B cell (primary cell): ENCODE measurements at regions not wholly inside any gene's neighbourhood (a gene's known extent, or its start where the extent isn't known, plus 50 kb on each side); places are given as distances from the start of the nearest gene placed in this dataset.

ENCODE experiments used
- ATAC-seq: fragments of 200-7000 bp; cut with Tn5 transposase; one replicate; pipeline ENCODE4 v1.10.0; 2021; ENCODE audit warnings: low read depth, mild to moderate bottlenecking, moderate number of reproducible peaks, moderate library complexity
- CTCF ChIA-PET: fragments of 350-600 bp; sonication (Branson Sonifier 250); formaldehyde crosslinking; loops from one replicate; lab custom pipeline; 2021; ENCODE audit warnings: antibody characterized with exemption, inconsistent platforms; lab: Charles Lee
- POLR2A ChIA-PET: fragments of 350-600 bp; sonication (Branson Sonifier 250); formaldehyde crosslinking; loops from one replicate; lab custom pipeline; 2021; ENCODE audit warnings: antibody characterized with exemption; lab: Charles Lee
- DNase-seq: peaks from one replicate; pipeline ENCODE4 v3.0.0; 2013
- H2AFZ ChIP-seq: 2 replicates; pipeline ENCODE4 v1.6.1; 2012; ENCODE audit warnings: mild to moderate bottlenecking, low read depth, low read length; ENCODE audit not compliant: insufficient read depth, poor library complexity, severe bottlenecking
- H3K27ac ChIP-seq, 2 donors: 1 replicate in 1 of 2; 2 replicates in 1 of 2; pipeline ENCODE4 v1.5.1; 2012 to 2013; ENCODE audit warnings: low read length in 2 of 2, mild to moderate bottlenecking in 2 of 2, moderate library complexity in 1 of 2
- H3K27me3 ChIP-seq, 4 experiments: fragments of 200-600 bp in 1 of 4; sonication (generic) in 1 of 4; replicated peaks in 1 of 4; 1 replicate in 2 of 4; 2 replicates in 2 of 4; pipeline versions ENCODE4 v1.6.1 to v1.7.0; 2013 to 2016; ENCODE audit warnings: low read length in 3 of 4, mild to moderate bottlenecking in 2 of 4, mixed read lengths in 1 of 4, moderate library complexity in 1 of 4; ENCODE audit not compliant: insufficient read depth in 4 of 4, control insufficient read depth in 3 of 4; ENCODE audit errors: control extremely low read depth in 1 of 4
- H3K36me3 ChIP-seq, 2 experiments: replicated peaks in 1 of 2; 1 replicate in 1 of 2; 2 replicates in 1 of 2; pipeline versions ENCODE4 v1.6.1 to v1.7.1; 2013; ENCODE audit warnings: low read length in 1 of 2; ENCODE audit not compliant: insufficient read depth in 2 of 2, control insufficient read depth in 1 of 2; ENCODE audit errors: control extremely low read depth in 1 of 2, extremely low read depth in 1 of 2
- H3K4me1 ChIP-seq, 2 donors: fragments of 200-600 bp in 1 of 2; sonication (generic) in 1 of 2; 1 replicate in 1 of 2; 2 replicates in 1 of 2; pipeline versions ENCODE4 v1.5.1 to v1.6.1; 2013 to 2017; ENCODE audit warnings: low read length in 2 of 2; ENCODE audit not compliant: control insufficient read depth in 2 of 2, insufficient read depth in 2 of 2
- H3K4me2 ChIP-seq: replicated peaks from 2 replicates; pipeline ENCODE3; 2012; ENCODE audit warnings: mild to moderate bottlenecking, low read depth, low read length; ENCODE audit not compliant: poor library complexity, severe bottlenecking
- H3K4me3 ChIP-seq, 5 experiments: fragments of 200-600 bp in 1 of 5; sonication (generic) in 1 of 5; 1 replicate in 3 of 5; 2 replicates in 2 of 5; pipeline versions ENCODE4 v1.5.1 to v1.7.0; 2011 to 2016; ENCODE audit warnings: low read length in 4 of 5, mild to moderate bottlenecking in 4 of 5, low read depth in 2 of 5, control low read depth in 1 of 5, moderate library complexity in 1 of 5; ENCODE audit not compliant: insufficient read depth in 1 of 5; ENCODE audit errors: control extremely low read depth in 1 of 5, extremely low read depth in 1 of 5
- H3K79me2 ChIP-seq: fragments of 200-600 bp; sonication (generic); one replicate; pipeline ENCODE4 v1.6.0; 2016; ENCODE audit warnings: low read length; ENCODE audit not compliant: control insufficient read depth, insufficient read depth
- H3K9ac ChIP-seq: fragments of 200-600 bp; sonication (generic); 2 replicates; pipeline ENCODE4 v1.6.1; 2017; ENCODE audit warnings: mild to moderate bottlenecking, low read length, moderate library complexity
- H3K9me3 ChIP-seq, 3 donors: one replicate each; pipeline versions ENCODE4 v1.6.1 to v1.7.1; 2013; ENCODE audit warnings: low read length in 2 of 3; ENCODE audit not compliant: control insufficient read depth in 2 of 3, insufficient read depth in 1 of 3; ENCODE audit errors: control extremely low read depth in 1 of 3
- H4K20me1 ChIP-seq: 2 replicates; pipeline ENCODE4 v1.6.0; 2012; ENCODE audit warnings: mild to moderate bottlenecking, low read length; ENCODE audit not compliant: insufficient read depth, control insufficient read depth, poor library complexity, severe bottlenecking
- H3K27ac Mint-ChIP-seq: one replicate; pipeline ENCODE4 v1.8.0; 2021; ENCODE audit warnings: mixed read lengths
- H3K27me3 Mint-ChIP-seq: one replicate; pipeline ENCODE4 v1.8.0; 2021; ENCODE audit warnings: mixed read lengths
- H3K4me1 Mint-ChIP-seq: one replicate; pipeline ENCODE4 v1.8.0; 2021; ENCODE audit warnings: mixed read lengths
- H3K4me3 Mint-ChIP-seq: one replicate; pipeline ENCODE4 v1.8.0; 2021; ENCODE audit warnings: mixed read lengths
- H3K9me3 Mint-ChIP-seq: one replicate; pipeline ENCODE4 v1.8.0; 2022; ENCODE audit warnings: mixed read lengths; ENCODE audit not compliant: insufficient read depth
- EZH2 ChIP-seq: IDR thresholded peaks from 2 replicates; pipeline ENCODE4 v1.6.1; 2012; ENCODE audit warnings: borderline replicate concordance, low read depth, mild to moderate bottlenecking, moderate library complexity, low read length; ENCODE audit not compliant: insufficient read depth, poor library complexity, severe bottlenecking
- WGBS: methylation state at CpG from one replicate; pipeline ENCODE4 v1.1.5; 2013; ENCODE audit warnings: missing lambda C conversion rate; ENCODE audit not compliant: insufficient coverage; 5-methylcytosine and 5-hydroxymethylcytosine counted together
- intact Hi-C: fragments of 100-400 bp; cut with micrococcal nuclease; formaldehyde crosslinking; loops from one replicate; pipeline ENCODE4 v1.10.0; 2022
- TF ChIP-seq, protein P1 (sequence below): fragments of 200-600 bp; IDR thresholded peaks from one replicate; pipeline ENCODE4 v1.8.0; 2022; ENCODE audit warnings: antibody characterized with exemption, mild to moderate bottlenecking

DNA sequence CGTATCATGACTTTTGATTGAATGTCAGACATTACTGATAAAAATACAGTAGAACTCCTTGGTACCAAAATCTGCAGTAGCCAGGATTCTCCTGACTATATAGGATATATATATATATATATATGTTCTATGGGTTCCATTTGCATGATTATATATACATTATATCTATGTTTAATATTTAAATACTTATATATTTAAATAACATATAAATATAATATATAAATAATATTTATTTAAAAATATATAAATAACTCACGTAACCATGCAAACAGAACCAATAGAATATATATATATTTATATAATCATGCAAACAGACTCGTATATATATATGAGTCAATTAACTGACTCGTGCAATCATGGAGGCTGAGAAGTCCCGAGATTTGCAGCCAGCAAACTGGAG, 278.8 kb upstream of the PLXNA2 start:
- Mint-ChIP-seq H3K9me3 (no peaks in the 10 kb centered on the region), H3K27ac (no peak overlapping the region), H3K4me1 (no peaks in the 10 kb centered on the region), H3K4me3 (no peak overlapping the region), H3K27me3 (no peaks in the 10 kb centered on the region)
- H3K27ac ChIP-seq: no peak overlapping the region
- no peaks in the 10 kb centered on the region for H3K79me2 ChIP-seq
- H3K4me1 ChIP-seq: no peaks in the 10 kb centered on the region
- H3K4me3 ChIP-seq: no peak overlapping the region
- no peaks in the 10 kb centered on the region for H3K36me3 ChIP-seq
- intact Hi-C loops: no loop called here
- TF ChIP-seq EZH2: no peak
- TF ChIP-seq, protein P1, sequence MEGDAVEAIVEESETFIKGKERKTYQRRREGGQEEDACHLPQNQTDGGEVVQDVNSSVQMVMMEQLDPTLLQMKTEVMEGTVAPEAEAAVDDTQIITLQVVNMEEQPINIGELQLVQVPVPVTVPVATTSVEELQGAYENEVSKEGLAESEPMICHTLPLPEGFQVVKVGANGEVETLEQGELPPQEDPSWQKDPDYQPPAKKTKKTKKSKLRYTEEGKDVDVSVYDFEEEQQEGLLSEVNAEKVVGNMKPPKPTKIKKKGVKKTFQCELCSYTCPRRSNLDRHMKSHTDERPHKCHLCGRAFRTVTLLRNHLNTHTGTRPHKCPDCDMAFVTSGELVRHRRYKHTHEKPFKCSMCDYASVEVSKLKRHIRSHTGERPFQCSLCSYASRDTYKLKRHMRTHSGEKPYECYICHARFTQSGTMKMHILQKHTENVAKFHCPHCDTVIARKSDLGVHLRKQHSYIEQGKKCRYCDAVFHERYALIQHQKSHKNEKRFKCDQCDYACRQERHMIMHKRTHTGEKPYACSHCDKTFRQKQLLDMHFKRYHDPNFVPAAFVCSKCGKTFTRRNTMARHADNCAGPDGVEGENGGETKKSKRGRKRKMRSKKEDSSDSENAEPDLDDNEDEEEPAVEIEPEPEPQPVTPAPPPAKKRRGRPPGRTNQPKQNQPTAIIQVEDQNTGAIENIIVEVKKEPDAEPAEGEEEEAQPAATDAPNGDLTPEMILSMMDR: no peak
- H4K20me1 ChIP-seq: no peaks in the 10 kb centered on the region
- no peak overlapping the region for H3K4me2 ChIP-seq
- no peak overlapping the region for H3K9ac ChIP-seq
- no CpG with 5 or more reads among the region's 5 CpGs for WGBS
- no peaks in the 10 kb centered on the region for H3K9me3 ChIP-seq
- no peaks in the 10 kb centered on the region for H3K27me3 ChIP-seq
- ChIA-PET POLR2A (no interaction called here), CTCF (no interaction called here)
- no peak for ATAC-seq
- H2AFZ ChIP-seq: no peak overlapping the region
- DNase-seq: no peak

DNA sequence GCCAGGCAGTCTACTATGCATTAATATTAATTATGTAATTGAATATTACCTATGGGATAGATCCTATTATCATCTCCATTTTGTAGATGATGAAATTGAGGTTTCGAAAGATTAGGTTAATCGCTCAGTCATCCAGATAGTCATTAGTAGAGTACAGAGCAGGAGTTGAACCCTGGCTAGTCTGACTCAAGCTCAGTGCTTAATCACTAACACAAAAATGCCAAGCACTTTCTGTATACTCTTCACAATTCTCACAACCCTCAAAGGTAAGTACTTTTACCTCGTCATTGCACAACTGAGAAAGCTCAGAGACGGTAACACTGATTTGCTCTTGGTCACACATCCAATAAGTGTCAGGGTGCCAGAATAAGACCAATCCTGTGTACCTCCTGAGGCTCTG, 280.2 kb upstream of the PLXNA2 start:
- H3K4me1 ChIP-seq: no peaks in the 10 kb centered on the region
- H4K20me1 ChIP-seq: no peaks in the 10 kb centered on the region
- TF ChIP-seq, protein P1: no peak
- TF ChIP-seq EZH2: no peak
- no peaks in the 10 kb centered on the region for H3K27me3 ChIP-seq
- no peak overlapping the region for H3K27ac ChIP-seq
- H3K27ac Mint-ChIP-seq: no peak overlapping the region
- 96% methylated on average over 2 of the region's 4 CpGs for WGBS
- H3K36me3 ChIP-seq: no peaks in the 10 kb centered on the region
- intact Hi-C loops: no loop called here
- CTCF ChIA-PET: no interaction called here
- no peaks in the 10 kb centered on the region for H3K27me3 Mint-ChIP-seq
- H2AFZ ChIP-seq: no peak overlapping the region
- H3K4me1 Mint-ChIP-seq: no peaks in the 10 kb centered on the region
- no peak overlapping the region for H3K4me2 ChIP-seq
- no peak overlapping the region for H3K4me3 Mint-ChIP-seq
- POLR2A ChIA-PET: no interaction called here
- H3K79me2 ChIP-seq: no peaks in the 10 kb centered on the region
- ATAC-seq (no peak), DNase-seq (no peak)
- H3K9ac ChIP-seq: no peak overlapping the region
- no peak overlapping the region for H3K4me3 ChIP-seq
- H3K9me3 Mint-ChIP-seq: no peaks in the 10 kb centered on the region
- no peaks in the 10 kb centered on the region for H3K9me3 ChIP-seq
